ENCODE measurements at regions not wholly inside any gene's neighbourhood (a gene's known extent, or its start where the extent isn't known, plus 50 kb on each side); places are given as distances from the start of the nearest gene placed in this dataset.

DNA sequence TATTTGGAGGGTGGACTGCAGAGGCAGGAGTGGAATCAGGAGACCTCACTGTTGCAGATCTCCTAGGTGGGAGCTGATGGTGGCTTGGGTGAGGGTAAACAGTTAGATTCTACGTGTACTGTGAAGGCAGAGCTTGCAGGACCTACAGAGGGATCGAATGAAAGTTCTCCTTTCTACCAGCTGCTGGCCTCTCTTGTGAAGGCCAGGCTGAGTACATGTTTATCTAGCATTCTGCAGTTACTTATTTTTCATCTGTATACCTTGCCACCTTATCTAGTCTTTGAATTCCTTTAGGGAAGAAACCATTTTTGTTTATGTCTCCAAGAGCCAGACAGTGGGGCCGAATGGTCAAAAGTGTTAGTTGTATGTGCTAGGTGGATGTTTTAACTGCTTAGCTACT, 57.6 kb downstream of the PTTG1 start:
- dilution Hi-C loops (cut with MboI; ENCODE audit: extremely low pct_ligation_motif_present, low sequenced_read_pairs), result no loop called here

DNA sequence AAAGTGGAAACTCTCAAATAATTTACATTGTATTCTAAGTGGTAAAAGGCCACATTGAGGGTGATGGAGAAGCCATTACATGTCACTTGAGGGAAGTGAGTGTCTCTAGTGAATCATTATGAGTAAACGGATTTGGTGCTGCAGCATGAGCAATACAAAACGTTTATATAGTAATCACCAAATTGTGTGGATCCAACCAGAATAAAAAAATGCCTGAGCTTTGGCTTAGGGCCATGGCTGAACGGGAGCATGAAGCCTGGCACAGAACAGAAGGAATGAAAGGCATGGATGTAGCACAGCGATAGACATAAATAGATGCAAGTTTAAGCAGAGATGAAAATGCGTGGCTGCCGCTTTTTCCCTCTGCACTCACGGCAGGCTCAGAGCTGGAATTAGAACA, 58.3 kb downstream of the PTTG1 start:
- peak; percentile 61 for FAIRE-seq
- intact Hi-C loops (cut with micrococcal nuclease), result no loop called here
- no TSS peak for BruUV-seq (replicated peaks)
- no peak overlapping the region for H3K4me3 ChIP-seq (replicated peaks in 1 of 3; ENCODE audit: insufficient read depth in 1 of 3, low read depth in 1 of 3, low read length in 3 of 3)
- no peaks in the 10 kb centered on the region for H3K9me1 ChIP-seq (replicated peaks; ENCODE audit: control insufficient read depth, extremely low read depth, insufficient read depth, low read length)
- H3K9me3 ChIP-seq (replicated peaks; ENCODE audit: control insufficient read depth, insufficient read depth, low read length), result no peaks in the 10 kb centered on the region
- H2AFZ ChIP-seq (ENCODE audit: low read depth, low read length), result peak overlapping the region; percentile 70
- dilution Hi-C loops (cut with MboI; ENCODE audit: extremely low pct_ligation_motif_present, low sequenced_read_pairs), result no loop called here
- TF ChIP-seq, protein P1, sequence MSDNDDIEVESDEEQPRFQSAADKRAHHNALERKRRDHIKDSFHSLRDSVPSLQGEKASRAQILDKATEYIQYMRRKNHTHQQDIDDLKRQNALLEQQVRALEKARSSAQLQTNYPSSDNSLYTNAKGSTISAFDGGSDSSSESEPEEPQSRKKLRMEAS (IDR thresholded peaks at IDR 0.05; ENCODE audit: insufficient read depth, insufficient read length), result no peak
- TF ChIP-seq, protein P2, sequence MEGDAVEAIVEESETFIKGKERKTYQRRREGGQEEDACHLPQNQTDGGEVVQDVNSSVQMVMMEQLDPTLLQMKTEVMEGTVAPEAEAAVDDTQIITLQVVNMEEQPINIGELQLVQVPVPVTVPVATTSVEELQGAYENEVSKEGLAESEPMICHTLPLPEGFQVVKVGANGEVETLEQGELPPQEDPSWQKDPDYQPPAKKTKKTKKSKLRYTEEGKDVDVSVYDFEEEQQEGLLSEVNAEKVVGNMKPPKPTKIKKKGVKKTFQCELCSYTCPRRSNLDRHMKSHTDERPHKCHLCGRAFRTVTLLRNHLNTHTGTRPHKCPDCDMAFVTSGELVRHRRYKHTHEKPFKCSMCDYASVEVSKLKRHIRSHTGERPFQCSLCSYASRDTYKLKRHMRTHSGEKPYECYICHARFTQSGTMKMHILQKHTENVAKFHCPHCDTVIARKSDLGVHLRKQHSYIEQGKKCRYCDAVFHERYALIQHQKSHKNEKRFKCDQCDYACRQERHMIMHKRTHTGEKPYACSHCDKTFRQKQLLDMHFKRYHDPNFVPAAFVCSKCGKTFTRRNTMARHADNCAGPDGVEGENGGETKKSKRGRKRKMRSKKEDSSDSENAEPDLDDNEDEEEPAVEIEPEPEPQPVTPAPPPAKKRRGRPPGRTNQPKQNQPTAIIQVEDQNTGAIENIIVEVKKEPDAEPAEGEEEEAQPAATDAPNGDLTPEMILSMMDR (IDR thresholded peaks at IDR 0.05; ENCODE audit: extremely low read depth in 1 of 2, insufficient read depth in 1 of 2, low read depth in 1 of 2, low read length in 2 of 2), result no peak
- TF ChIP-seq FOS (IDR thresholded peaks at IDR 0.05; ENCODE audit: borderline replicate concordance, insufficient read depth, low read length) (peak; percentile 94), JUN (IDR thresholded peaks at IDR 0.05; ENCODE audit: borderline replicate concordance, insufficient read depth, insufficient read length, low read depth) (peak; percentile 55), POLR2A (IDR thresholded peaks at IDR 0.05; ENCODE audit: low read depth, low read length) (no peak), POLR2AphosphoS5 (IDR thresholded peaks at IDR 0.05; ENCODE audit: insufficient read depth, low read depth, low read length) (no peak), EZH2 (IDR thresholded peaks at IDR 0.05; ENCODE audit: borderline replicate concordance, low read depth, low read length, severe bottlenecking) (no peak), GATA2 (IDR thresholded peaks at IDR 0.05; ENCODE audit: insufficient read depth, insufficient read length, low read depth, low read length) (no peak)
- ChIA-PET CTCF (interaction anchor here (0.8 to 7.9 kb wide), 3 partner anchors 10 to 40 kb away, joined by 3 to 46 read pairs (median 4); no protein-coding TSS in a partner anchor), POLR2A (no interaction called here)
- no peaks in the 10 kb centered on the region for H3K27me3 ChIP-seq (ENCODE audit: control insufficient read depth in 2 of 2, insufficient read depth in 2 of 2, low read length in 2 of 2)
- H3K27ac ChIP-seq (ENCODE audit: insufficient read depth, low read depth, low read length), result peak overlapping the region; percentile 84
- DNase-seq (ENCODE audit: low read depth, low spot score), result peak; percentile 47
- no peak overlapping the region for H3K9ac ChIP-seq (replicated peaks; ENCODE audit: extremely low read depth, insufficient read depth, low read length)
- H3K4me2 ChIP-seq (ENCODE audit: insufficient read depth, low read length), result peak overlapping the region; percentile 32
- no peaks in the 10 kb centered on the region for H4K20me1 ChIP-seq (replicated peaks; ENCODE audit: control insufficient read depth, extremely low read depth, insufficient read depth, low read length)
- peaks cover 41% of the 10 kb centered on the region for H3K4me1 ChIP-seq (ENCODE audit: control insufficient read depth, extremely low read depth, insufficient read depth, low read length)
- no peaks in the 10 kb centered on the region for H3K36me3 ChIP-seq (ENCODE audit: control insufficient read depth in 2 of 2, extremely low read depth in 1 of 2, insufficient read depth in 2 of 2, low read length in 2 of 2)
- H3K79me2 ChIP-seq (ENCODE audit: control insufficient read depth, insufficient read depth, low read length), result peaks cover 58% of the 10 kb centered on the region

More for the DNA sequence above, 57.6 kb downstream of the PTTG1 start:
- Histone ChIP-seq H3K4me2 (ENCODE audit: insufficient read depth, low read length) (no peak overlapping the region), H3K27ac (ENCODE audit: insufficient read depth, low read depth, low read length) (peak overlapping the region; percentile 84), H3K36me3 (ENCODE audit: control insufficient read depth in 2 of 2, extremely low read depth in 1 of 2, insufficient read depth in 2 of 2, low read length in 2 of 2) (no peaks in the 10 kb centered on the region), H3K9me1 (replicated peaks; ENCODE audit: control insufficient read depth, extremely low read depth, insufficient read depth, low read length) (no peaks in the 10 kb centered on the region), H2AFZ (ENCODE audit: low read depth, low read length) (no peak overlapping the region), H3K27me3 (ENCODE audit: control insufficient read depth in 2 of 2, insufficient read depth in 2 of 2, low read length in 2 of 2) (no peaks in the 10 kb centered on the region), H3K9me3 (replicated peaks; ENCODE audit: control insufficient read depth, insufficient read depth, low read length) (no peaks in the 10 kb centered on the region), H3K4me3 (replicated peaks in 1 of 3; ENCODE audit: insufficient read depth in 1 of 3, low read depth in 1 of 3, low read length in 3 of 3) (no peak overlapping the region), H3K9ac (replicated peaks; ENCODE audit: extremely low read depth, insufficient read depth, low read length) (no peak overlapping the region), H3K79me2 (ENCODE audit: control insufficient read depth, insufficient read depth, low read length) (peaks cover 61% of the 10 kb centered on the region), H3K4me1 (ENCODE audit: control insufficient read depth, extremely low read depth, insufficient read depth, low read length) (peaks cover 41% of the 10 kb centered on the region), H4K20me1 (replicated peaks; ENCODE audit: control insufficient read depth, extremely low read depth, insufficient read depth, low read length) (no peaks in the 10 kb centered on the region)
- no peak for DNase-seq (ENCODE audit: low read depth, low spot score)
- CTCF ChIA-PET, result interaction anchor here (0.7 to 7.9 kb wide), 3 partner anchors 13 to 1554 kb away, joined by 3 to 46 read pairs (median 4); no protein-coding TSS in a partner anchor
- POLR2A ChIA-PET, result no interaction called here
- no TSS peak for BruUV-seq (replicated peaks)
- TF ChIP-seq EZH2 (IDR thresholded peaks at IDR 0.05; ENCODE audit: borderline replicate concordance, low read depth, low read length, severe bottlenecking) (no peak), GATA2 (IDR thresholded peaks at IDR 0.05; ENCODE audit: insufficient read depth, insufficient read length, low read depth, low read length) (no peak), FOS (IDR thresholded peaks at IDR 0.05; ENCODE audit: borderline replicate concordance, insufficient read depth, low read length) (no peak), POLR2AphosphoS5 (IDR thresholded peaks at IDR 0.05; ENCODE audit: insufficient read depth, low read depth, low read length) (no peak)
- TF ChIP-seq, protein P1 (IDR thresholded peaks at IDR 0.05; ENCODE audit: insufficient read depth, insufficient read length), result no peak
- intact Hi-C loops (cut with micrococcal nuclease), result no loop called here
- no peak for FAIRE-seq
